ENCODE measurements at regions not wholly inside any gene's neighbourhood (a gene's known extent, or its start where the extent isn't known, plus 50 kb on each side); places are given as distances from the start of the nearest gene placed in this dataset.
A peak's percentile ranks its signal among the peaks of the same experiment; 100 is the strongest.

GRCh38 chr20:22438346-22438745 is 146.0 kb downstream of the FOXA2 start:
- DNase-seq (ENCODE audit: low spot score) = no peak

GRCh38 chr20:22437354-22437753 is 147.0 kb downstream of the FOXA2 start:
- no peak for DNase-seq (ENCODE audit: low spot score)

GRCh38 chr20:22431419-22431818 is 153.0 kb downstream of the FOXA2 start:
- no peak for DNase-seq (ENCODE audit: low spot score)

- no peak for DNase-seq (ENCODE audit: low spot score)
These were observed 153.6 kb downstream of the FOXA2 start for GRCh38 chr20:22430746-22431168.

- DNase-seq (ENCODE audit: low spot score) = no peak
These were observed 154.1 kb downstream of the FOXA2 start for GRCh38 chr20:22430154-22430745.

- DNase-seq (ENCODE audit: low spot score) = no peak
These were observed 154.9 kb downstream of the FOXA2 start for GRCh38 chr20:22429175-22430153.

- no peak for DNase-seq (ENCODE audit: low spot score)
These were observed 156.3 kb downstream of the FOXA2 start for GRCh38 chr20:22428051-22428450.

- no peak for DNase-seq (ENCODE audit: low spot score)
These were observed 157.6 kb downstream of the FOXA2 start for GRCh38 chr20:22426772-22427171.

- DNase-seq (ENCODE audit: low spot score) = no peak
These were observed 158.8 kb downstream of the FOXA2 start for GRCh38 chr20:22425344-22426295.

- no peak for DNase-seq (ENCODE audit: low spot score)
These were observed 161.1 kb downstream of the FOXA2 start for GRCh38 chr20:22423190-22423832.

GRCh38 chr20:22420116-22420598 is 164.2 kb downstream of the FOXA2 start:
- DNase-seq (ENCODE audit: low spot score) = no peak

GRCh38 chr20:22418738-22419137 is 165.6 kb downstream of the FOXA2 start:
- no peak for DNase-seq (ENCODE audit: low spot score)

GRCh38 chr20:22414305-22414742 is 170.0 kb downstream of the FOXA2 start:
- DNase-seq (ENCODE audit: low spot score) = no peak

GRCh38 chr20:22412977-22413868 is 171.1 kb downstream of the FOXA2 start:
- DNase-seq (ENCODE audit: low spot score) = no peak

GRCh38 chr20:22411627-22412450 is 172.5 kb downstream of the FOXA2 start:
- peak; percentile 57 for DNase-seq (ENCODE audit: low spot score)

GRCh38 chr20:22411286-22411626 is 173.1 kb downstream of the FOXA2 start:
- DNase-seq (ENCODE audit: low spot score) = no peak

GRCh38 chr20:22410556-22411130 is 173.7 kb downstream of the FOXA2 start:
- DNase-seq (ENCODE audit: low spot score) = no peak

- DNase-seq (ENCODE audit: low spot score) = no peak
These were observed 175.6 kb downstream of the FOXA2 start for GRCh38 chr20:22408521-22409402.
